RWPE1 (cell line): ENCODE measurements at regions not wholly inside any gene's neighbourhood (a gene's known extent, or its start where the extent isn't known, plus 50 kb on each side); places are given as distances from the start of the nearest gene placed in this dataset.

Experiments used
- CTCF ChIA-PET: fragments of 350-600 bp; sonication (Branson Sonifier 250); formaldehyde crosslinking; extraction: SDS; loops from one replicate; lab custom pipeline; 2021; lab: Yijun Ruan, JAX
- POLR2A ChIA-PET: fragments of 400-600 bp; formaldehyde crosslinking; extraction: SDS; loops from one replicate; lab custom pipeline; 2020; ENCODE audit warnings: antibody characterized with exemption; ENCODE audit not compliant: low non-redundant PET; lab: Yijun Ruan, JAX
- DNase-seq: peaks from one replicate; pipeline ENCODE4 v3.0.0; 2012; ENCODE audit warnings: low spot score
- H3K27ac ChIP-seq: fragments of 450-650 bp; 2 replicates; pipeline ENCODE4 v1.5.1; 2017
- CTCF ChIP-seq: fragments of 450-650 bp; conservative IDR thresholded peaks from 2 replicates; pipeline ENCODE4 v1.5.1; 2017; ENCODE audit warnings: low read depth, mild to moderate bottlenecking

- no peak for TF ChIP-seq CTCF
- CTCF ChIA-PET = no interaction called here
These were observed 149.6 kb upstream of the SH3BP4 start for GRCh38 chr2:234802071-234802844.

GRCh38 chr2:234797566-234798250 is 154.1 kb upstream of the SH3BP4 start:
- TF ChIP-seq CTCF = no peak
- H3K27ac ChIP-seq = no peak overlapping the region
- ChIA-PET POLR2A (no interaction called here), CTCF (no interaction called here)
- DNase-seq = no peak

More at GRCh38 chr2:234802071-234802844, 149.6 kb upstream of the SH3BP4 start:
- H3K27ac ChIP-seq = no peak overlapping the region
- POLR2A ChIA-PET = no interaction called here
- DNase-seq = no peak

GRCh38 chr2:234796045-234796591 is 155.7 kb upstream of the SH3BP4 start:
- H3K27ac ChIP-seq = no peak overlapping the region
- ChIA-PET CTCF (no interaction called here), POLR2A (no interaction called here)
- TF ChIP-seq CTCF = no peak
- no peak for DNase-seq

GRCh38 chr2:234795272-234795920 is 156.4 kb upstream of the SH3BP4 start:
- no peak overlapping the region for H3K27ac ChIP-seq
- no peak for TF ChIP-seq CTCF
- POLR2A ChIA-PET = no interaction called here
- CTCF ChIA-PET = no interaction called here
- DNase-seq = no peak

- no peak for TF ChIP-seq CTCF
- CTCF ChIA-PET = no interaction called here
- POLR2A ChIA-PET = no interaction called here
- no peak for DNase-seq
- no peak overlapping the region for H3K27ac ChIP-seq
These were observed 157.0 kb upstream of the SH3BP4 start for GRCh38 chr2:234794866-234795265.

- TF ChIP-seq CTCF = no peak
These were observed 158.5 kb upstream of the SH3BP4 start for GRCh38 chr2:234793212-234793785.

More at GRCh38 chr2:234793212-234793785, 158.5 kb upstream of the SH3BP4 start:
- H3K27ac ChIP-seq = no peak overlapping the region
- CTCF ChIA-PET = no interaction called here
- POLR2A ChIA-PET = interaction anchor here (0.6 kb wide), 2 partner anchors 31 to 256 kb away, joined by 4 read pairs; no protein-coding TSS in a partner anchor
- no peak for DNase-seq
